HL-60/S4 (cell line): ENCODE measurements at regions not wholly inside any gene's neighbourhood (a gene's known extent, or its start where the extent isn't known, plus 50 kb on each side); places are given as distances from the start of the nearest gene placed in this dataset.
"Not testable (repeated sequence)": the region's sequence is repeated elsewhere in the genome, so short reads cannot be mapped to it uniquely, and the experiment has no call there.

Experiments used
- in situ Hi-C: fragments of 300-500 bp; cut with MboI; formaldehyde crosslinking; loops from 2 replicates; pipeline ENCODE4 v1.14.3; 2022; ENCODE audit warnings: low sequenced_read_pairs

DNA sequence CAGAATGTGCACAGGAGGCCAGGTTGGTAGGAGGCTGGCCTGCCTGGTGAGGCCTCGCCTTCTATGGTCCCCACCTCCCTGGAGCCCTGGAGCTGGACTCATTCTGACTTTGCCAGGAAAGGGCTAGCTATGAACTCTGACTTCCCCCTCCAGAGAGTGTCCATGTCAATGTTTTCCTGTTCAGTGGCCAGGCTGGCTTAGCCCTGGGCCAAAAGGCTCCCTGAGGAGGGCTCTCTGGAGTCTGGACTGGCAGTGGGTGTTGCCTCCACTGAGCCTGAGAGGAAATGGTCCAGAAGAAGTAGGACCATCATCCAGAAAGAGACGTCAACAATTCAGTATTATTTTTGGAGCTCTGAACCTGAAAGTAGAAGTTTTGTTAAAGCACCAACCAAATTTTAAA is 178.7 kb downstream of the CHIC2 start:
- in situ Hi-C loops: no loop called here

DNA sequence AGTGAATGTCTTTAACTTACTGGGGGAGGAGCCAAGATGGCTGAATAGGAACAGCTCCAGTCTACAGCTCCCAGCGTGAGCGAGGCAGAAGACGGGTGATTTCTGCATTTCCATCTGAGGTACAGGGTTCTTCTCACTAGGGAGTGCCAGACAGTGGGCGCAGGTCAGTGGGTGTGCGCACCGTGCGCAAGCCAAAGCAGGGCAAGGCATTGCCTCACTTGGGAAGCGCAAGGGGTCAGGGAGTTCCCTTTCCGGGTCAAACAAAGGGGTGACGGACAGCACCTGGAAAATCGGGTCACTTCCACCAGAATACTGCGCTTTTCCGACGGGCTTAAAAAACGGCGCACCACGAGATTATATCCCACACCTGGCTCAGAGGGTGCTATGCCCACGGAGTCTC is 187.3 kb downstream of the CHIC2 start:
- in situ Hi-C loops: not testable (repeated sequence)

DNA sequence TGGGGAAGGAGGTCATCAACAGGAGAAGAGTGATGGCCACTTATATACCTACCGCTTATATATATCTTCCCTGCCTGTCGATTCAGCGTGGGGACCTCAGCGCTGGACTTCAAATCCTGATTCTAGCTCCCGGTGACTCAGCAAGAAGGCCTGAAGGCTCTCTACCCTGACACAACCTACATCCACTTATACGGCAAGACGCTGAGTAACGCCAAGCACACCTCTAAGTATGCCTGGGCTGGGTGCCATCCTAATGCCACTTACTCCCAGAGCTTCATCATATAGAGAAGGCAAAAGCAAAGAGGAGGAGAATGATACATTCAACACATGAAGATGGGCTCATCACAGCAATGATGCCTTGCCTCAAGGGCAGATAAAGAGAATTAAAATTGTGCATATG is 198.3 kb downstream of the CHIC2 start:
- in situ Hi-C loops: no loop called here

DNA sequence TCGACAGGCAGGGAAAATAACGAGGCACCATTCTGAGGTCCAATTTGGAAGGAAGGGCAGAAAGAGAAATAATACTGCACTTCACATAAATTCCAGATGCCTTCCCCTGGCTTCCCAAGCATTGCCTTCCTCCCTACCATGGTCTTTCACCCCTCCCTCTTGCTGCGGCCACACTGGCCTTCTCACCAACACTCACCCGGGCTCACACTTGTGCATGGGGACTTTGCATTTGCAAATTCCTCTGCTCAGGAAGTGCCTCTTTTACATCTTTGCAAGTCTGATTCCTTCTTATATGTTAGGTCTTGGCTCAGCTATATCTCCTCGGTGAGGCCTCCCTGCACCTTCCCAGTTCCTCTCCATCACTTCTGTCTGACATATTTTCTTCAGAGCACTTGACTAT is 199.4 kb downstream of the CHIC2 start:
- in situ Hi-C loops: no loop called here

DNA sequence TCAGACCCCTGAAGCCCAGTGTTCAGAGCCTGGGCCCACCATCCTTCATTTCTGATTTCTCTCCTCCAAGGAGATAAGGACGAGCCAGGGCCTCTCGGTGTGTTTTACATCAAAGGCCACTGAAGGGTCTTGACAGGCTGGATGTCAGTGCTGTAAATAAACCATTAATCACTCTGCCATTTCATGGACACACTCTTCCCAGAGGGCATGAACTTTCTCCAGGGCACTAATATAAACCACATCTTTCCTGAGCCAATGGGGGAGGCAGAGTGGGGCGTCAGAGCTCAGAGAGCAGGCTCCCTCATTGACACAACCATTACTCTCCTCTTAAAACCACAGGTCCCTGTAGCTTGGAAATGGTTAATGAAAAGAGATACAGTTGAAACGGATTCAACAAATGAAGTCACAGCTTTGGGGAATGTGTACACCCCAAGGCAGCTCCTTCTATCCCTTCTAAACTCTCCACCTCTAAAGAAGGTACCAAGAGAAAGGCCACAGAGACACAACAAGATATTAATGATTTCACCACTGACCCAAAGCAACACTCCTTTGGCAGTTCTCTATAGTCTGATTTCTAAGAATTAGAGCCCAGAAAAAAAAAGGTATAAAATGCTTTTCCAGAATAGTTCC is 200.6 kb downstream of the CHIC2 start:
- in situ Hi-C loops: no loop called here

DNA sequence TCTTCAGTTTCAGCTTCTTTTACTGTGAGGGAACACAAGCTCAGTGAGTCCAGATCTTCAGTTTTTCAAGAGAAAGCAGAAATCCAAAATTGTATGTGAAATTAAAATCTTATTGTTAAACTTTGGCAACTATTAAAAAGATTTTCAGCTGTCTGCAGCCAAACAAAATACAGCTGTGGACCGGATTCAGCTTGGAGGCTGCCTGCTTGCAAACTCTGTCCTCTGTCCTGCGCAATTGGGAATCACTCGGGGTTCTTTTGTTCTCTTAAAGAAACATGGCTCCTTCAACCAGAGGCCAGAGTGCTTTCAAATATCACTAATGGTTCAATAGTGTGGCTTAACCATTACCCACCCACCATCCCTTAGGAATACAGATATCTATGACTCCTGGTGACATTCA is 201.2 kb downstream of the CHIC2 start:
- in situ Hi-C loops: no loop called here

DNA sequence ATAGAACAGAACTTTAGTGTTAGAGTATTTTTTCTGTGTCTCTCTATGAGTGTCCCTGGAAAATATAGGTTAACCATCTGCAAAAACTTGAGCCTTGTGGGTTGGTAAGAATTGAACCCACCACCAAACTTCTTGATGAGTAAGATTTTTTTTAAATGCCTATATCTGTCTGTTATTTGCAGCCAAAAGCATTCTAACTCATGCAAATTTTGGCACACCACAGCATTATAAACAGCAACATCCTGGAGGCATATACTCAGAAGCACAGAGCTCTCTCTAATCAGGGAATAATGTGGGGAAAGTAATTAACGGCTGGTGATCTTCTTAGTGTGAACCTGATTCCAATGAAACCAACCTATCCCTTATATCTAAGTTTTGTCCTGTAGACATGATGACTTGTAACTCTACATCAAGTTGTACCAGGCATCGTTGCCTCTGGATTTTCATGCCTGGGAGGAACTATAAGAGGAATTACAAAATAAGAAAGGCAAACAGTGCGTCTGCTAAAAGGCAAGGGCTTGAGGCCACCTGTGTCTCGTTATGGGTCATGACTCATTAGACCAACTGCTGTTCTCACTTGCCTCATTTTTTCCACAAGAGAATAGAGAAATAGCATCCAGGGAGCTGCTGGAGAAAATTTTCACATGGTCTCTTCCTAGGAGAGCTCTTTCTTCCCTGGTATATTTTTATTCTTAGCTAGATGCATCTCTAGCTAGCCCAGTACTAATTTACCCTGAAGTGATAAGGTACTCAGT is 202.4 kb downstream of the CHIC2 start:
- in situ Hi-C loops: no loop called here

DNA sequence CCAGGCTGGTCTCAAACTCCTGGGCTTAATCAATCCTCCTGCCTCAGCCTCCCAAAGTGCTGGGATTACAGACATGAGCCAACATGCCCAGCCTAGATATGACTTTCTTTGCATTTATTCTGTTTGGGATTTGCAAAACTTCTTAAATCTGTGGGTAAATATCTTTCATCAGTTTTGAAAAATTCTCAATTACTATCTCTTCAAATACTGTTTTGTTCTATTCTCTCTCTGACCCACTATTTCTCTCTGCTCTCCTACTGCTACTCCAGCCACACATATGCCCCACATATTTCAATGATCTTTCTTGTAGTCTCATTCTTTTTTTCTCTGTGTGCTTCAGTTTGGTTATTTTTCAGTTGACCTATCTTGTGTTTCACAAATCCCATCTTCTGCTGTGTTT is 205.1 kb downstream of the CHIC2 start:
- in situ Hi-C loops: no loop called here

DNA sequence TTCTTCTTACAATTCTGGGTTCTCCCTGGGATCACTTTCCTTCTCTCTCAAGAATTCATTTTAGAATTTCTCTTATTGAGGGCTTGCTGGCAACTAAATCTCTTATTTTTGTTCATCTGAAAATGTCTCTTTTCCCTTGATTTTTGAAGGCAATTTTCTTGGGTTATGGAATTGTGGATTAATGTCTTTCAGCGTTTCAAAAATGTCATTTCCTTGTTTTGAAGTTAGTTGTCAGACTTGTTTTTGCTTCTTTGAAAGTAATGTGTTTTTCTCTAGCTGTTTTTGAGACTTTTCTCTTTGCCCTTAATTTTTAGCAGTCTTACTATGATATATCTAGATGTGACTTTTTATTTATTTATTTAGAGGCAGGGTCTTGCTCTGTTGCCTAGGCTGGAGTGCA is 205.7 kb downstream of the CHIC2 start:
- in situ Hi-C loops: no loop called here

DNA sequence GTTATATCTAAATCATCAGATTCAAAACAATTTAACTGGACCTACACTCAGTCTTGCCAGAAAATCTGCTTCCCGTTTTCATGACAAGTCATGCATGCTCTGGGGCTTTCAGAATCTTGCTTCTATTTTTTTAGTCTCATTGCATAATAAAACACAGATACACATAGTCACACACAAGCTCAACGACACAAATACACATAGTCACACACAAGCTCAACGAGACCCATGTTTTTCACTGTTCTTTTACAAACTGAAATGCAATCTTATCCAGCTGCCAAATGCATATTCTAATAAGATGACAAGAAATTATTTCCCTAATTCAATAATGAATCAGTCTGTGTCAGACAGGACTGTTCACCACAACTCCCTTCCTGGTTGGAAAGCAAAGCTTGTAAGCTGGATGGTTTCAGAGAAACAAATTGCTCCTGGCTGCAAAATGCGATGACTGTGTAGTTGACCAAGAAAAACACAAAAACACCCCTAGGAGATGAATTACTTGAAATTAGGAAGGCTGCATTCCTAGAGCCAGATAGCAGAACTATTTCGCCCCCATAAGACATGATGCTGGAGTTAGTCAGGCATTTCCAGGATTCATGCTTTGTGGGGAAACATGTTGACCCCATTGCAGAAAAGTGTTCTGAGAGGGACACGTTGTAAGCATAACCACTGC is 208.7 kb downstream of the CHIC2 start:
- in situ Hi-C loops: no loop called here

DNA sequence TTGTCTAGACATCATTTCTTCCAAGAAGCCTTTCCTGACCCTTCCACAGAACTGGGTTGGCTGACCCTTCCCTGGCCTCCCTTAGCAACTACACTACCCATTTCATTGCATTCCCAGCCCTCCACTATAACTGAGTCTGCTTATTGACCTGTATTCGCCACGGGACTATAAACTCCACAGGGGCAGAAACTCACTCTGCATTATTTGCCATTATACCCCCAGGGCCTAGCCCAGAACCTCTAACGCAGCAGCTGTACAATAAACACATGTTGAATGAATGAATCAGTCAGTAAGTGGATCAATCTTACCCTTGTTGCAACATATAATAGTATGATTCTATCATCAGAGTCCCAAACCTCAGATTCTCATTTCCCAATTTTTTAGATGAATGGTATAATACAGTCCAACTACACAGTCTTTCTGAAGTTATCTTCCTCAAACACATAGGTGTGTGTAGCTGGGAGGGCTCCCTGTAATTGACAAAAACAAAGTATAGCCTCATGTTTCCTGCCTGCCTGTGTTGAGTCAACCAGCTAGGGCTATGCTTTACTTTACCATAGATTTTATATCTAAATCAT is 209.3 kb downstream of the CHIC2 start:
- in situ Hi-C loops: no loop called here

DNA sequence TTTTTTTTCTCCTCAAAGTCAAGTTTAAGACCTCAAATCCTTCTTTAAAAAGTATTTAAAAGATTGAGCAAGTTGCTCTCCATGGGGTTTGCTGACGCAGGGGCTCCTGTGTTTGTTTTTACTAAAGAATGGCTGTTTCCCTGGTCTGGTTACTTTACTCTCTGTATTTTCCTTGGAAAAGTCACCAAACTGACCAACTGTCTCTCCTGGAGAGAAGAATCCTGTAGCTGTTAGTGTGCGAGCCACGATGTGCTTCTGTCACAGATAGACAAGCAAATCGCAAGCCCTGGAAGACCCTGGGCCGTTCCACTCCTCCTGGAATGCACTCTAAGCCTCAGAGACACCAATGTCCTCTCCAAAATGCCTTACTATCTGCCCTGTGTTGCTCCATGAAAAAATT is 212.1 kb downstream of the CHIC2 start:
- in situ Hi-C loops: no loop called here

DNA sequence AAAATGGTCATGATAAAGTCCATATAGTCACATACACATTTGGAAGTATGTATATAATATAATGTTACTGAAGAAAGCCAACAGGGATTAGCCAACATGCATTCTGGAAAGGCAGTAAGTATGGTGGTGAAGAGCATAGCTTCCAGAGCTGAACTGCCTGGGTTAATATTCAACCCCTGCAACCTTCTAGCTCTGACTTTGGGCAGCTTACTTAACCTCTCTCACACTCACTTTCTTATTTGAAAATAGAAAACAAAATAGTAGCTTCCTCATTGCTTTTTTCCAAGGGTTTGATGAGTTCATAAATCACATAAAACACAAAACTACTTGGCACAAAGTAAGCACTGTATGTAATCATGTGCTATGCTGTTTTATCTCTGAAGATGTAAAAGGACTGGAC is 216.4 kb downstream of the CHIC2 start:
- in situ Hi-C loops: no loop called here

DNA sequence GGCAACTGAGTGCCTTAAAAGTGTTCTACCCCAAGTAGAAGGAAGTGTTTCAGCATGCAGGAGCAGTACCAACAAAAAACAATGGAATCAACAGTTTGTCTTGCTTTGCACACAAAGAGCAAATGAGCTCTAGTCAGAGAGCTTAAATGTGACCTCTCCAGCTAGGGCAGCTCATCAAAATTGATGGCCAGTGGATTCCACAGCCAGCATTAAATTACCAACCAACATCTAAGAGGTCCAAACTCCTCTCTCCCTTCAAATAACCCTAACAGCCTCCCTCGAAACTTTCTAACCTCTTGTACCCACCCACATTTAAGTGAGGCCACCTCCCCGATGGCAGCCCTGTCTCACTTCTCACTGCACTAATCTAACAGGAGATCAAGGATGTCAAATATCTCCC is 219.9 kb downstream of the CHIC2 start:
- in situ Hi-C loops: no loop called here

DNA sequence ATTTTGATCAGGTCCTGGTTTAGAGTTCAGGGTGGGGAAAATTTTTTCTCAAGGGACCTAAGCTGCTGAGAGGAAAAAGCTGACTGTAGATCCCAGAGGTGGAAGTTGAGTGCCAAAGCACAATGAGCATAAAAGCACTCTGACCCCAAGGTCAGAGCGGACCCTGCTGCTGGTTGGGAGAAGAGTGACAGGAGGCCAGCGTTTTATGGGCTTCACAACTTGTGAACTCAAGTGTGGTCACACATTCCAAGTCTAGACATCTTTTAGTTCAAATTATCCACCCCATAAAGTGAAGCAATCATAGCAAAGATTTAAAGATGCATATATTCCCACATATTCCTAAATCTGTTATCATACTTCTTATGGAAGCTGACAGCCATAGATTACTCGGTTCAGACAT is 220.3 kb downstream of the CHIC2 start:
- in situ Hi-C loops: no loop called here

DNA sequence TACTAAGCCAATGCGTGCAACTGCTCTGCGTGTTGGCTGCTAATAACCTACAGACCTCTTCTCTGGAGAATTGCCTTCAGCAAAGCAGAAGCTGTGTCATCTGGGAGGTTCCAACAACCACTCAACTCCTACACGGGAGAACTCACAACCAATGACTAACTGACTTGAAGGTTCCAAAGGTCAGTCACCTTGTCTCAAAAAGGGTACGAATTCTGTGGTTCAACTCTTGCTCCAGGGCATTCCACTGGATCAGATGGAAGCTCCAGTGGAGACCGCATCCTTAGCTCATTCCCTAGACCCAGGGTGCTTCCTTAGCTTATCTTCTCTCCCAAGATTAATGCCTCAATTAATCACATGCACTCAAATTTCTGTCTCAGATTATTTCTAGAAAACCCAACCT is 222.7 kb downstream of the CHIC2 start:
- in situ Hi-C loops: no loop called here

DNA sequence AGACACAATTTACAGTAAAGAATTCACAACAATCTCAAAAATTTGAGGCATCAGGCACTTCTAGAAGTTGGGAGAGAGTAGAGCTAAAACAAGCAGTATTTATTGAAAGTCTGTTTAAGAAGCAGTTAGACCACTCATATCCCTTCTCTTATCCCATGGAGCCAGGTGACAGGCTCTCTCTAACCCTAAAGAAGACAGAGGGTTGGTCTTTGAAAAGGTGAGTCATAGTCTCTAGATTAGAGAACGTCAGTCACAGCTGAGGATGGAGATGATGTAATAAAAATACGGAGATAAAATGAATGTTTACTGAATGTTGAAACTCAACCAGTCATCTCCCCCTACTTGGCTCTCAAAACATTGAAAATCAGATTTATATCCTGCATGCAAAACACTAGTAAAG is 223.8 kb downstream of the CHIC2 start:
- in situ Hi-C loops: no loop called here

DNA sequence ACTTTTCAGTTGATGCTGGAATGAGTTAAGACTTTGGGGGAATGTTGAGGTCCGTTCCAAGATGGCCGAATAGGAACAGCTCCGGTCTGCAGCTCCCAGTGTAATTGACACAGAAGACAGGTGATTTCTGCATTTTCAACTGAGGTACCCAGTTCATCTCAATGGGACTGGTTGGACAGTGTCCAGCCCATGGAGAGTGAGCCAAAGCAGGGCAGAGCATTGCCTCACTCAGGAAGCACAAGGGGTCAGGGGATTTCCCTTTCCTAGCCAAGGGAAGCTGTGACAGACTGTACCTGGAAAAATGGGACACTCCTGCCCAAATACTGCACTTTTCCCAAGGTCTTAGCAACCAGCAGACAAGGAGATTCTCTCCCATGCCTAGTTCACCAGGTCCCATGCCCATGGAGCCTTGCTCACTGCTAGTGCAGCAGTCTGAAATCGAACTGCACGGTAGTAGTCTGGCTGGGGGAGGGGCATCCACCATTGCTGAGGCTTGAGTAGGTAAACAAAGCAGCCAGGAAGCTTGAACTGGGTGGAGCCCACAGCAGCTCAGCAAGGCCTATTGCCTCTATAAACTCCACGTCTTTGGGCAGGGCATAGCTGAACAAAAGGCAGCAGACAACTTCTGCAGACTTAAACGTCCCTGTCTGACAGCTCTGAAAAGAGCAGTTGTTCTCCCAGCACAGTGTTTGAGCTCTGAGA is 231.0 kb downstream of the CHIC2 start:
- in situ Hi-C loops: not testable (repeated sequence)

DNA sequence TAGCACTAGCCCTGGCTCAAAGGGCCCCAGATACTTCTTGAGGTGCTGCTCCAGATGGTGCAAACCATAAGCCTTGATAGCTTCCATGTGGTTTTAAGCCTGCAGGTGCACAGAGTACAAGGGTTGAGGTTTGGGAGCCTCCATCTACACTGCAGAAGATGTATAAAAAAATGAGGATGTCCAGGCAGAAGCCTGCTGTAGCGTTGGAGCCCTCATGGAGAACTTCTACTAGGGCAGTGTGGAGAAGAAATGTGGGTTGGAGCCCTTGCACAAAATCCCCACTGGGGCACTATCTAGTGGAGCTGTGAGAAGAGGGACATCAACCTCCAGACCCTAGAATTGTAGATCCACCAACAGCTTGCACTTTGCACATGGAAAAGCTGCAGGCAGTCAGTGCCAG is 231.9 kb downstream of the CHIC2 start:
- in situ Hi-C loops: no loop called here

DNA sequence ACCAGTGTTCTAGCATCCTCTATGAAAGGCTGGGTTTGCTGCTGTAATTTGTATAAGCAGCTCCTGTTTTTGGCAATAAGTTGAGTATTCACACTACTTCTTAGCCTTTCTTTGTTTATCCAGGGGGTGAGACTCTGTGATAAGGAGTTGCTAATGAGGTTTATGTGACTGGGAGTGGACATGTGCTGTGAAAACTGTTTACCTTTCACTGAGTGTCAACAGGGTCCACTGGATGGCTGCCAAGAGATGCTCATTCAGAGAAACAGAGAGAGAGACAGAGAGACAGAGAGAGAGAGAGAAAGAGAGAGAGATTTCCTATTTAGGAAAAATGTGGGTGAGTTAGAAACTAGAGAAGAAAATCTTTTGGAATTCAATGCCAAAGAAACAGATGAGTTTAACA is 233.9 kb downstream of the CHIC2 start:
- in situ Hi-C loops: no loop called here

DNA sequence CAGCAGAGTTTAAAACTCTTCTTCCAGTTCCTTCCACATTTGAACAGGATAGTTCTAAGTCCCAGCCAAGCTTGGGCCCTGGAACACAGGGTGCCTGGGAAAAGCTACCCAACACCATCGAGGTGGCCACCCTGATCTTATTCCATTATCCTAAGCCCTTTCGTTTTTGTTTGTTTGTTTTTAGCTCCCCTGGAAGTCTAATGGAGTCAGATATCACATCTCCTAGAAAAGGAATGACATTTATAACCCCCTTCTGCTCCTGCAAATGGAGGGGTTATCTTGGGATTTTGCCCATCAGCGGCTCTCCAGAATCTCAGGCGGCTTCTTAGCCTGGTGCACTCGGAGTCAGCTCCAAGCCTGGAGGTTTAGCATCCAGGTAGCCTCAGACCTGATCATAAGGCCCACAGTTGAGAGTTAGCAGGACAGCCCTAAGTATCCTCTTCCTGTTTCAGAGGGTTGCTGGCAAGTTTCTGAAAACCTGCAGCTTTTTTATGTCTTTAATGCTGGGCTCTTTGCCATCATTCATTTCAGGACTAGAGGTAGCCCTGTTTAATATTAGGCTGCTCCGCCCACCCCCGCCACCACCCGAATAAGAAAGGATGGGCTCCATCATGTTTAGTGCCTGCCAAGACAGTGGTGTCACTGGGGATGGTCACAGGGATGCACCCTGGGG is 230.0 kb upstream of the LNX1 start:
- in situ Hi-C loops: loop anchor here (25.0 kb wide), 1 partner anchor 634 kb away; no protein-coding TSS in a partner anchor
